KMS-11 (cell line): ENCODE measurements at regions not wholly inside any gene's neighbourhood (a gene's known extent, or its start where the extent isn't known, plus 50 kb on each side); places are given as distances from the start of the nearest gene placed in this dataset.

Source experiments
- H2AFZ ChIP-seq: fragments of 200-600 bp; sonication (generic); 2 replicates; pipeline ENCODE4 v1.6.1; 2016; ENCODE audit warnings: antibody characterized with exemption, mixed run types, low read depth
- H3K27ac ChIP-seq: fragments of 200-600 bp; sonication (generic); 2 replicates; pipeline ENCODE4 v1.6.1; 2016; ENCODE audit warnings: mild to moderate bottlenecking, mixed run types
- H3K27me3 ChIP-seq: fragments of 200-600 bp; sonication (generic); 2 replicates; pipeline ENCODE4 v1.6.1; 2017; ENCODE audit warnings: mild to moderate bottlenecking, low read depth, mixed run types, moderate library complexity; ENCODE audit not compliant: insufficient read depth
- H3K36me3 ChIP-seq: fragments of 200-600 bp; sonication (generic); 2 replicates; pipeline ENCODE4 v1.6.1; 2017; ENCODE audit warnings: mild to moderate bottlenecking, mixed run types; ENCODE audit not compliant: insufficient read depth
- H3K4me1 ChIP-seq: fragments of 200-600 bp; sonication (generic); 2 replicates; pipeline ENCODE4 v1.6.1; 2016; ENCODE audit warnings: mild to moderate bottlenecking, low read depth, mixed run types; ENCODE audit not compliant: poor library complexity, severe bottlenecking
- H3K4me2 ChIP-seq: fragments of 200-600 bp; sonication (generic); 2 replicates; pipeline ENCODE4 v1.7.0; 2016; ENCODE audit warnings: mild to moderate bottlenecking, mixed run types
- H3K4me3 ChIP-seq: fragments of 200-600 bp; sonication (generic); IDR thresholded peaks from 2 replicates; pipeline ENCODE4 v1.6.1; 2017; ENCODE audit warnings: low read depth, low read length, mixed read lengths; ENCODE audit not compliant: insufficient read depth
- H3K79me2 ChIP-seq: fragments of 200-600 bp; sonication (generic); 2 replicates; pipeline ENCODE4 v1.6.1; 2016; ENCODE audit warnings: low read depth, mixed run types; ENCODE audit not compliant: insufficient read depth
- H3K9ac ChIP-seq: fragments of 200-600 bp; sonication (generic); 2 replicates; pipeline ENCODE4 v1.6.1; 2016; ENCODE audit warnings: mild to moderate bottlenecking, mixed run types
- H4K20me1 ChIP-seq: fragments of 200-600 bp; sonication (generic); 2 replicates; pipeline ENCODE4 v1.6.1; 2016; ENCODE audit warnings: mild to moderate bottlenecking, mixed run types; ENCODE audit not compliant: insufficient read depth
- TF ChIP-seq, protein P1 (sequence below): fragments of 200-600 bp; sonication (generic); conservative IDR thresholded peaks from 2 replicates; pipeline ENCODE4 v1.6.1; 2017; ENCODE audit warnings: low read depth, mild to moderate bottlenecking, antibody characterized with exemption, low read length, moderate library complexity, mixed read lengths

DNA sequence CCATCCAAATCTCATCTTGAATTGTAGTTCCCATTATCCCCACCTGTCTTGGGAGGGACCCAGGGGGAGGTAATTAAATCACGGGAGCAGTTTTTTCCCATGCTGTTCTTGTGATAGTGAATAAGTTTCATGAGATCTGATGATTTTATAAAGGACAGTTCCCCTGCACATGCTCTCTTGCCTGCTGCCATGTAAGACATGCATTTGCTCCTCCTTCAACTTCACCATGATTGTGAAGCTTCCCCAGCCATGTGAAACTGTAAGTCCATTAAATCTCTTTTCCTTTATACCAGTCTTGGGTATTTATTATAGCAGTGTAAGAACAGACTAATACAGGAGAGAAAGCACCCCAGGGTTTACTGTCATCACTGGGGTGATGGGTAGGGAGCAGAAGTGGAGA lies 220.4 kb upstream of the NUDT4 start:
- Histone ChIP-seq H3K9ac (no peak overlapping the region), H3K27me3 (no peaks in the 10 kb centered on the region), H3K27ac (no peak overlapping the region), H3K4me1 (no peaks in the 10 kb centered on the region), H3K4me2 (no peak overlapping the region), H3K4me3 (no peak overlapping the region), H4K20me1 (no peaks in the 10 kb centered on the region), H3K36me3 (no peaks in the 10 kb centered on the region), H2AFZ (no peak overlapping the region), H3K79me2 (no peaks in the 10 kb centered on the region)
- TF ChIP-seq, protein P1, sequence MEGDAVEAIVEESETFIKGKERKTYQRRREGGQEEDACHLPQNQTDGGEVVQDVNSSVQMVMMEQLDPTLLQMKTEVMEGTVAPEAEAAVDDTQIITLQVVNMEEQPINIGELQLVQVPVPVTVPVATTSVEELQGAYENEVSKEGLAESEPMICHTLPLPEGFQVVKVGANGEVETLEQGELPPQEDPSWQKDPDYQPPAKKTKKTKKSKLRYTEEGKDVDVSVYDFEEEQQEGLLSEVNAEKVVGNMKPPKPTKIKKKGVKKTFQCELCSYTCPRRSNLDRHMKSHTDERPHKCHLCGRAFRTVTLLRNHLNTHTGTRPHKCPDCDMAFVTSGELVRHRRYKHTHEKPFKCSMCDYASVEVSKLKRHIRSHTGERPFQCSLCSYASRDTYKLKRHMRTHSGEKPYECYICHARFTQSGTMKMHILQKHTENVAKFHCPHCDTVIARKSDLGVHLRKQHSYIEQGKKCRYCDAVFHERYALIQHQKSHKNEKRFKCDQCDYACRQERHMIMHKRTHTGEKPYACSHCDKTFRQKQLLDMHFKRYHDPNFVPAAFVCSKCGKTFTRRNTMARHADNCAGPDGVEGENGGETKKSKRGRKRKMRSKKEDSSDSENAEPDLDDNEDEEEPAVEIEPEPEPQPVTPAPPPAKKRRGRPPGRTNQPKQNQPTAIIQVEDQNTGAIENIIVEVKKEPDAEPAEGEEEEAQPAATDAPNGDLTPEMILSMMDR, result no peak

DNA sequence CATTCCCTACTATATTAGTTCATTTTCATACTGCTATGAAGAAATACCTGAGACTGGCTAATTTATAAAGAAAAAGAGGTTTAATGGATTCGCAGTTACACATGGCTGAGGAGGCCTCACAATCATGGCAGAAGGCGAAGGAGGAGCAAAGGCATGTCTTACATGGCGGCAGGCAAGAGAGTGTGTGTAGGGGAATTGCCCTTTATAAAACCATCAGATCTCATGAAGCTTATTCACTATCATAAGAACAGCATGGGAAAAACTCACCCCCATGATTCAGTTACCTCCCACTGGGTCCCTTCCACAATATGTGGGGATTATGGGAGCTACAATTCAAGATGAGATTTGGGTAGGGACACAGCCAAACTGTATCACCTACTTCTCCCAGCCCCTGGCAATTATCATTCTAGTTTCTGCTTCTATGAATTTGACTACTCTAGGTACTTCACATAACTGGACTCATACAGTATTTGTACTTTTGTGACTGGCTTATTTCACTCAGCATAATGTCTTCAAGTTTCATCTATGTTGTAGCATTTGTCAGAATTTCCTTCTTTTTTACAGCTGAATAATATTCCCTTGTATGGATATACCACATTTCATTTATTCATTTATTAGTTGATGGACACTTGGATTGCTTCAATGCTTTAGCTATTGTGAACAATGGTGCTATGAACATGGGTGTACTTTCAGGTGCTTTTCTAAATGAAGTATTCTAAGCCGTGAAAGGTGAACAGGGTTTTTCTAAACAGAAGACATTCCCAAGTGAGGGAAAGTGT lies 219.5 kb upstream of the NUDT4 start:
- Histone ChIP-seq H3K36me3 (no peaks in the 10 kb centered on the region), H3K4me1 (no peaks in the 10 kb centered on the region), H4K20me1 (no peaks in the 10 kb centered on the region), H3K4me3 (no peak overlapping the region), H3K79me2 (no peaks in the 10 kb centered on the region), H3K27me3 (no peaks in the 10 kb centered on the region), H3K27ac (no peak overlapping the region), H2AFZ (no peak overlapping the region), H3K9ac (no peak overlapping the region), H3K4me2 (no peak overlapping the region)
- TF ChIP-seq, protein P1, result no peak

DNA sequence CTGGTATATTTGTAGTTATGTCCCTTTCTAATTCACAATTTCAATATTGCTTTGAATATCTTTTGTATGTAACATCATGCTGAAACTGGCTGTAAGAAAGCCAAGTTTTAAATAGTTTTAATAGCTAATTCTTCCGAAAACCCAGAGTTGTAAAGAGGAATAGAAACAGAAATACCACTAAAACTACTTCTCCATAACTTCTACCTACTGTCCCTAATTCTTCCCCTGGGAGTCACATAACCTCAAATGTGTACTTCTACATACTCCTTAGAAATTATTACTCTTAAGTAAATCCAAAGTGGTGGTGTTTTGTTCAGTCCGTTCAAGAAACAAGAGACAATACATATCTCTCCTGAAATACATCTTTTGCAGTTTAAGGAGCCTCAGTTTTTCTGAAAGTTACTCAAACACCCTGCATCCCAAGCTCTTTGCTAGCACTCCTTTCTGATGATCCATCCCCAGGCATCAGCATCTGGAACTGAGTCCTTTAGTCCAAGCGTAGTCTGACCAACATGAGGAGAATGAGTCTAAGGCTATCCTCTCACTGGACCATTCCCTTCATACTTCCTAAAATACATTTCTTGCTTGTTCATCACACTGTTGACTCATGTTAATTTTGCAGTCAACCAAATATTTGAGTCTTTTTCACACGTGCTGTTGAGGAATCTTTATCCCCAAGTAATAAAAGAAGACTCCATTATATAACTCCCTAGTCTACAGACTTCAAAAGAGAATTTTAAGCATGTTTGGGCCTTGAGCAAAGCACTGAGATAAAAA lies 214.3 kb upstream of the NUDT4 start:
- no peak overlapping the region for H3K4me2 ChIP-seq
- no peaks in the 10 kb centered on the region for H3K27me3 ChIP-seq
- H3K9ac ChIP-seq, result no peak overlapping the region
- no peak overlapping the region for H3K4me3 ChIP-seq
- H3K79me2 ChIP-seq, result no peaks in the 10 kb centered on the region
- H3K27ac ChIP-seq, result no peak overlapping the region
- no peaks in the 10 kb centered on the region for H3K36me3 ChIP-seq
- TF ChIP-seq, protein P1, result no peak
- H4K20me1 ChIP-seq, result no peaks in the 10 kb centered on the region
- no peaks in the 10 kb centered on the region for H3K4me1 ChIP-seq
- H2AFZ ChIP-seq, result no peak overlapping the region

DNA sequence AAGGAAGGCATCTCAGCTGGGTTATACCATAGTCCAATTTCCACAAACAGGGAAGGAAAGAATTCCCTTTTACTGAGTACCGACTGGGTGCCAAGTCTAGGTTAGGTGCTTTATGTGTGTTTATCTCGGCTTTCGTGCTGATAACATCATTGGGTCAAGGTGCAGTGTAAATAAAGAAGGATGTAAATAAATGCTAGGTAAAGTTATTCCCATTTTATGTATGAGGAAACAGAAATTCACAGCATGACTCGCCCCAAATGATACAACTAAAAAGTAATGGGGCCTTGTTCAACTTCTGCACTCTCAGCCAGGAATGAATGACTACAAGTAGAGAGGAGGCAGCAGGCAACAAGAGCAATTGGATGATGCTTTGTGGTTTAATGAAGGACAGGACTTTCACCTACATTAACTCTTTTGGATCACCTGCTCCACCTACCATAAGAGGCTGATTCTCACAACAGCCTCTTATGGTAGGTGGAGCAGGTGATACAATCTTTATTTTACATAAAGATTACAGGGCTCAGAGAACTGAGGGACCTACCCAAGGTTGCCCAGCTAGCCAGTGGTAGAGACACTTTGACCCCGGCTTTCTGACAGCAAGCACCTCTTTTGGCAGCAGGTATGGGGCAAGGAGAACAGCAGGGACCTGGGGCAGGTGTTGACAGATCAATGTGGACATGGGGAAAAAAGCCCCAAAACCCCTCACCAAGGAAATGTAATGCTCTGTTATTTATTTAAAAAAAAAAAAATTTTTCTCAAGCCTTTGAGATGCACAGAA lies 213.4 kb upstream of the NUDT4 start:
- Histone ChIP-seq H3K4me2 (no peak overlapping the region), H3K27me3 (no peaks in the 10 kb centered on the region), H3K4me3 (no peak overlapping the region), H3K79me2 (no peaks in the 10 kb centered on the region), H3K4me1 (no peaks in the 10 kb centered on the region), H4K20me1 (no peaks in the 10 kb centered on the region), H3K9ac (no peak overlapping the region), H3K36me3 (no peaks in the 10 kb centered on the region), H3K27ac (no peak overlapping the region), H2AFZ (no peak overlapping the region)
- TF ChIP-seq, protein P1, result no peak
